SK-N-MC (cell line): ENCODE measurements at regions not wholly inside any gene's neighbourhood (a gene's known extent, or its start where the extent isn't known, plus 50 kb on each side); places are given as distances from the start of the nearest gene placed in this dataset.

Source experiments
- EZH2 ChIP-seq: fragments of 200-600 bp; sonication (generic); IDR thresholded peaks from one replicate; pipeline ENCODE4 v1.6.1; 2017; ENCODE audit warnings: antibody characterized with exemption
- POLR2AphosphoS5 ChIP-seq: IDR thresholded peaks from 2 replicates; pipeline ENCODE4 v1.6.1; 2012; ENCODE audit warnings: mild to moderate bottlenecking, low read depth, low read length, borderline replicate concordance

DNA sequence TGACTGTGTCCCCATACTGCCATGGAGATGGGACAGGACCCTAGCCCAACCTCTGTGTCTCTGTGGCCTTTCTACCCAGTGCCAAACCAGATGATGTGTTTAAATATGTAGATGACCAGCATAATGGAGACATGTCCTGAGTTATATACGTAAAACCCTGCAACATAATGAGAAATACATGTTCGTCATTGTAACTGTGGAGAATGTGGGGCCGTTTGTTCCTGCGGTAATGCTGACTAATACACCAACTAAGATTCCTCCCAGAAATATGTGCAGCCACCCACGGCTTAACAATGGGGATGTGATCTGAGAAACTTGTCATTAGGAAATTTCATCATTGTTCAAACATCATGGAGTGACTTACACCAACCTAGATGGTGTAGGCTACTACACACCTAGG is 71.7 kb upstream of the SIM2 start:
- no peak for TF ChIP-seq POLR2AphosphoS5
- no peak for TF ChIP-seq EZH2
